HEK293 (cell line): ENCODE measurements at regions not wholly inside any gene's neighbourhood (a gene's known extent, or its start where the extent isn't known, plus 50 kb on each side); places are given as distances from the start of the nearest gene placed in this dataset.

Experiments
- CTCF ChIA-PET: fragments of 350-600 bp; formaldehyde crosslinking; extraction: SDS; loops from one replicate; lab custom pipeline; 2021; ENCODE audit warnings: antibody characterized with exemption; lab: Yijun Ruan, JAX
- POLR2A ChIA-PET: fragments of 300-600 bp; formaldehyde crosslinking; extraction: SDS; loops from one replicate; lab custom pipeline; 2020; ENCODE audit warnings: antibody characterized with exemption, inconsistent platforms; lab: Yijun Ruan, JAX
- H3K27ac ChIP-seq: fragments of 200-500 bp; sonication (Bioruptor generic); 2 replicates; pipeline ENCODE4 v1.5.1; 2014; ENCODE audit warnings: low read depth, low read length, control low read depth, inconsistent platforms; ENCODE audit errors: extremely low read depth
- H3K36me3 ChIP-seq, 2 experiments: fragments of 200-500 bp in 1 of 2; sonication (Bioruptor generic) in 1 of 2; 1 replicate in 1 of 2; 2 replicates in 1 of 2; pipeline ENCODE4 v1.5.1; 2014 to 2017; ENCODE audit warnings: inconsistent platforms in 2 of 2, low read length in 2 of 2; ENCODE audit not compliant: control insufficient read depth in 2 of 2, insufficient read depth in 1 of 2
- H3K4me1 ChIP-seq: fragments of 200-500 bp; sonication (Bioruptor generic); 2 replicates; pipeline ENCODE4 v1.5.1; 2014; ENCODE audit warnings: mild to moderate bottlenecking, low read length, inconsistent platforms; ENCODE audit not compliant: control insufficient read depth, insufficient read depth
- H3K4me3 ChIP-seq: 2 replicates; pipeline ENCODE4 v1.5.1; 2011; ENCODE audit warnings: low read depth, mild to moderate bottlenecking, control low read depth, low read length, moderate library complexity
- H3K9me3 ChIP-seq: fragments of 200-500 bp; sonication (Bioruptor generic); 2 replicates; pipeline ENCODE4 v1.5.1; 2014; ENCODE audit warnings: low read depth, low read length, inconsistent platforms; ENCODE audit not compliant: control insufficient read depth, insufficient read depth
- PRDM1 ChIP-seq: fragments of 450-650 bp; formaldehyde crosslinking; IDR thresholded peaks from 2 replicates; pipeline ENCODE4; 2016; ENCODE audit warnings: missing biosample characterization, missing genetic modification characterization
- TCF7L2 ChIP-seq: IDR thresholded peaks from 2 replicates; pipeline ENCODE4 v1.6.1; 2011; ENCODE audit warnings: low read depth, mild to moderate bottlenecking, inconsistent platforms, low read length, moderate library complexity, borderline replicate concordance
- ZNF132 ChIP-seq: fragments of 450-650 bp; formaldehyde crosslinking; IDR thresholded peaks from 2 replicates; pipeline ENCODE4 v1.5.1; 2017; ENCODE audit warnings: missing biosample characterization, missing genetic modification characterization, borderline replicate concordance
- ZNF146 ChIP-seq: fragments of 450-650 bp; formaldehyde crosslinking; IDR thresholded peaks from 2 replicates; pipeline ENCODE4 v1.5.1; 2016; ENCODE audit warnings: missing biosample characterization, missing genetic modification characterization
- ZNF157 ChIP-seq: fragments of 450-650 bp; formaldehyde crosslinking; IDR thresholded peaks from 2 replicates; pipeline ENCODE4 v1.5.1; 2016; ENCODE audit warnings: missing biosample characterization, missing genetic modification characterization
- ZNF202 ChIP-seq: fragments of 450-650 bp; formaldehyde crosslinking; IDR thresholded peaks from 2 replicates; pipeline ENCODE4 v1.5.1; 2016; ENCODE audit warnings: missing biosample characterization, missing genetic modification characterization, borderline replicate concordance
- ZNF24 ChIP-seq: fragments of 450-650 bp; formaldehyde crosslinking; IDR thresholded peaks from 2 replicates; pipeline ENCODE4 v1.5.1; 2016; ENCODE audit warnings: missing biosample characterization, missing genetic modification characterization
- ZNF341 ChIP-seq: fragments of 450-650 bp; formaldehyde crosslinking; IDR thresholded peaks from 2 replicates; pipeline ENCODE4; 2016; ENCODE audit warnings: low read depth, missing biosample characterization, missing genetic modification characterization
- ZNF366 ChIP-seq: fragments of 450-650 bp; formaldehyde crosslinking; conservative IDR thresholded peaks from 2 replicates; pipeline ENCODE4 v1.5.1; 2016; ENCODE audit warnings: missing biosample characterization, missing genetic modification characterization
- ZNF433 ChIP-seq: fragments of 450-650 bp; formaldehyde crosslinking; IDR thresholded peaks from 2 replicates; pipeline ENCODE4 v1.5.1; 2016; ENCODE audit warnings: missing biosample characterization, missing genetic modification characterization, low read depth
- ZNF600 ChIP-seq: fragments of 450-650 bp; formaldehyde crosslinking; IDR thresholded peaks from 2 replicates; pipeline ENCODE4 v1.5.1; 2016; ENCODE audit warnings: missing biosample characterization, missing genetic modification characterization
- ZNF747 ChIP-seq: fragments of 450-650 bp; formaldehyde crosslinking; IDR thresholded peaks from 2 replicates; pipeline ENCODE4 v1.5.1; 2016; ENCODE audit warnings: missing biosample characterization, missing genetic modification characterization
- ZNF768 ChIP-seq: fragments of 450-650 bp; formaldehyde crosslinking; IDR thresholded peaks from 2 replicates; pipeline ENCODE4 v1.5.1; 2018; ENCODE audit warnings: missing biosample characterization, mild to moderate bottlenecking, missing genetic modification characterization
- ZNF837 ChIP-seq: fragments of 450-650 bp; formaldehyde crosslinking; IDR thresholded peaks from 2 replicates; pipeline ENCODE4 v1.5.1; 2016; ENCODE audit warnings: missing biosample characterization, missing genetic modification characterization
- TF ChIP-seq, protein P1 (sequence below): sonication (generic); formaldehyde crosslinking; IDR thresholded peaks from 2 replicates; pipeline ENCODE4 v1.8.1; 2022; ENCODE audit warnings: mild to moderate bottlenecking, moderate library complexity, missing genetic modification reagents
- TF ChIP-seq, protein P2 (sequence below): fragments of 450-650 bp; formaldehyde crosslinking; IDR thresholded peaks from 2 replicates; pipeline ENCODE4 v1.5.1; 2016; ENCODE audit warnings: missing biosample characterization, missing genetic modification characterization
- TF ChIP-seq, protein P3 (sequence below): fragments of 450-650 bp; formaldehyde crosslinking; IDR thresholded peaks from 2 replicates; pipeline ENCODE4 v1.5.1; 2016; ENCODE audit warnings: missing biosample characterization, missing genetic modification characterization
- TF ChIP-seq, protein P4 (sequence below): fragments of 450-650 bp; formaldehyde crosslinking; IDR thresholded peaks from 2 replicates; pipeline ENCODE4 v1.5.1; 2016; ENCODE audit warnings: missing biosample characterization, missing genetic modification characterization

DNA sequence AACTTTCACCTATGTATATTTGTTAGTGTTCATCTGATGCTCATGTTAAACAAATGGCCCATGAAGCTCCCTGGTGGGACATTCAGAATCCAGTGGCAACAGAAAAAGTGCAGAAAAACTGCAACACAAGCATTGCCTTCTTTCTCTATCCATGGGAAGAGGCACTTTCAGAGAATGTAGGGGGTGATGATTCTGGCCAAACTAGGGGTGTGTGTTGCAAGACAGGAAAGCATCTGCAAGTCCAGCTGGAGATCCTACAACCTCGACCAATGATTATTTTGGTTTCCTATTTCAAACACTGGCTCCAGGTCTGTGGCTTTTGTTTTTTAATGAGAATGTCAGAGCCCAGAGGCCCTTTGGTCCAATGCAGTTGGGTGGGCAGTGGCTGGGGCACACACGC is 198.7 kb downstream of the CXCL12 start:
- H3K4me3 ChIP-seq: no peak overlapping the region
- TF ChIP-seq ZNF202 (no peak), ZNF341 (tag by site-specific recombination) (no peak), ZNF132 (tag by site-specific recombination) (no peak), ZNF837 (no peak), ZNF433 (tag by site-specific recombination) (no peak), ZNF747 (tag by site-specific recombination) (no peak), ZNF146 (tag by site-specific recombination) (no peak), TCF7L2 (no peak), ZNF24 (tag by site-specific recombination) (no peak), ZNF157 (tag by site-specific recombination) (no peak), ZNF768 (tag by site-specific recombination) (no peak)
- TF ChIP-seq, protein P1, sequence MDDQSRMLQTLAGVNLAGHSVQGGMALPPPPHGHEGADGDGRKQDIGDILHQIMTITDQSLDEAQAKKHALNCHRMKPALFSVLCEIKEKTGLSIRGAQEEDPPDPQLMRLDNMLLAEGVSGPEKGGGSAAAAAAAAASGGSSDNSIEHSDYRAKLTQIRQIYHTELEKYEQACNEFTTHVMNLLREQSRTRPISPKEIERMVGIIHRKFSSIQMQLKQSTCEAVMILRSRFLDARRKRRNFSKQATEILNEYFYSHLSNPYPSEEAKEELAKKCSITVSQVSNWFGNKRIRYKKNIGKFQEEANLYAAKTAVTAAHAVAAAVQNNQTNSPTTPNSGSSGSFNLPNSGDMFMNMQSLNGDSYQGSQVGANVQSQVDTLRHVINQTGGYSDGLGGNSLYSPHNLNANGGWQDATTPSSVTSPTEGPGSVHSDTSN (CRISPR knock-in tag): no peak
- TF ChIP-seq, protein P2, sequence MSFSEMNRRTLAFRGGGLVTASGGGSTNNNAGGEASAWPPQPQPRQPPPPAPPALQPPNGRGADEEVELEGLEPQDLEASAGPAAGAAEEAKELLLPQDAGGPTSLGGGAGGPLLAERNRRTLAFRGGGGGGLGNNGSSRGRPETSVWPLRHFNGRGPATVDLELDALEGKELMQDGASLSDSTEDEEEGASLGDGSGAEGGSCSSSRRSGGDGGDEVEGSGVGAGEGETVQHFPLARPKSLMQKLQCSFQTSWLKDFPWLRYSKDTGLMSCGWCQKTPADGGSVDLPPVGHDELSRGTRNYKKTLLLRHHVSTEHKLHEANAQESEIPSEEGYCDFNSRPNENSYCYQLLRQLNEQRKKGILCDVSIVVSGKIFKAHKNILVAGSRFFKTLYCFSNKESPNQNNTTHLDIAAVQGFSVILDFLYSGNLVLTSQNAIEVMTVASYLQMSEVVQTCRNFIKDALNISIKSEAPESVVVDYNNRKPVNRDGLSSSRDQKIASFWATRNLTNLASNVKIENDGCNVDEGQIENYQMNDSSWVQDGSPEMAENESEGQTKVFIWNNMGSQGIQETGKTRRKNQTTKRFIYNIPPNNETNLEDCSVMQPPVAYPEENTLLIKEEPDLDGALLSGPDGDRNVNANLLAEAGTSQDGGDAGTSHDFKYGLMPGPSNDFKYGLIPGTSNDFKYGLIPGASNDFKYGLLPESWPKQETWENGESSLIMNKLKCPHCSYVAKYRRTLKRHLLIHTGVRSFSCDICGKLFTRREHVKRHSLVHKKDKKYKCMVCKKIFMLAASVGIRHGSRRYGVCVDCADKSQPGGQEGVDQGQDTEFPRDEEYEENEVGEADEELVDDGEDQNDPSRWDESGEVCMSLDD (tag by site-specific recombination): no peak
- POLR2A ChIA-PET: no interaction called here
- CTCF ChIA-PET: no interaction called here
- H3K36me3 ChIP-seq: no peaks in the 10 kb centered on the region
- no peaks in the 10 kb centered on the region for H3K9me3 ChIP-seq
- H3K4me1 ChIP-seq: no peaks in the 10 kb centered on the region
- H3K27ac ChIP-seq: no peak overlapping the region

DNA sequence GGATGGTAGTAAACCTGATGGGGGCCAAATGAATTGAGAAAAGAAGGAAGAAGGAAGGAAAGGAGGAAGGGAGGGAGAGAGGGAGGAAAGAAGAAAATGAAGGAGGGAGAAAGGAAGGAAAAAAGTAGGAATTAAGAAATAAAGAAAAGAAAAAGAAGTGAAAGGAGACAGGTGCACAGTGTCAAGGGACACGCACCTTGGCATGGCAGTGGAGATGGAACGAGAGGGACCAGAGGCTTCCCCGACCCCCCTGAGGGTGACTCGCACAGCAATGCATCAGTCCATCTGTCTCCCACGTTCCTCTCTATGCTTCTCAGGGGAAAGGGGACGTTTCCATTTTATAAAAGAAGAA is 199.6 kb downstream of the CXCL12 start:
- no peaks in the 10 kb centered on the region for H3K9me3 ChIP-seq
- POLR2A ChIA-PET: no interaction called here
- no peaks in the 10 kb centered on the region for H3K4me1 ChIP-seq
- CTCF ChIA-PET: interaction anchor here (0.6 kb wide), 1 partner anchor 168 kb away, joined by 4 read pairs; no protein-coding TSS in a partner anchor
- H3K36me3 ChIP-seq: no peaks in the 10 kb centered on the region
- no peak for TF ChIP-seq ZNF600 (tag by site-specific recombination)
- 0 out of 2 replicates have a peak, but pooled peaks have one; percentile 27 for TF ChIP-seq ZNF366 (tag by site-specific recombination)
- TF ChIP-seq, protein P3, sequence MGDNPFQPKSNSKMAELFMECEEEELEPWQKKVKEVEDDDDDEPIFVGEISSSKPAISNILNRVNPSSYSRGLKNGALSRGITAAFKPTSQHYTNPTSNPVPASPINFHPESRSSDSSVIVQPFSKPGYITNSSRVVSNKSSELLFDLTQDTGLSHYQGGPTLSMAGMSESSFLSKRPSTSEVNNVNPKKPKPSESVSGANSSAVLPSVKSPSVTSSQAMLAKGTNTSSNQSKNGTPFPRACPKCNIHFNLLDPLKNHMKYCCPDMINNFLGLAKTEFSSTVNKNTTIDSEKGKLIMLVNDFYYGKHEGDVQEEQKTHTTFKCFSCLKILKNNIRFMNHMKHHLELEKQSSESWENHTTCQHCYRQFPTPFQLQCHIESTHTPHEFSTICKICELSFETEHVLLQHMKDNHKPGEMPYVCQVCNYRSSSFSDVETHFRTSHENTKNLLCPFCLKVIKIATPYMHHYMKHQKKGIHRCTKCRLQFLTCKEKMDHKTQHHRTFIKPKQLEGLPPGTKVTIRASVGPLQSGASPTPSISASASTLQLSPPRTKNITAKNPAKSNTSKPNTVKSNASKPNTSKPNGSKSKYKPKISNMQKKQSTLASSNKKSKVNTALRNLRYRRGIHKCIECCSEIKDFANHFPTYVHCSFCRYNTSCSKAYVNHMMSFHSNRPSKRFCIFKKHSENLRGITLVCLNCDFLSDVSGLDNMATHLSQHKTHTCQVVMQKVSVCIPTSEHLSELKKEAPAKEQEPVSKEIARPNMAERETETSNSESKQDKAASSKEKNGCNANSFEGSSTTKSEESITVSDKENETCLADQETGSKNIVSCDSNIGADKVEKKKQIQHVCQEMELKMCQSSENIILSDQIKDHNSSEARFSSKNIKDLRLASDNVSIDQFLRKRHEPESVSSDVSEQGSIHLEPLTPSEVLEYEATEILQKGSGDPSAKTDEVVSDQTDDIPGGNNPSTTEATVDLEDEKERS: no peak
- TF ChIP-seq PRDM1: peak; percentile 67; the same call in 1 of the 2 replicates
- TF ChIP-seq, protein P4, sequence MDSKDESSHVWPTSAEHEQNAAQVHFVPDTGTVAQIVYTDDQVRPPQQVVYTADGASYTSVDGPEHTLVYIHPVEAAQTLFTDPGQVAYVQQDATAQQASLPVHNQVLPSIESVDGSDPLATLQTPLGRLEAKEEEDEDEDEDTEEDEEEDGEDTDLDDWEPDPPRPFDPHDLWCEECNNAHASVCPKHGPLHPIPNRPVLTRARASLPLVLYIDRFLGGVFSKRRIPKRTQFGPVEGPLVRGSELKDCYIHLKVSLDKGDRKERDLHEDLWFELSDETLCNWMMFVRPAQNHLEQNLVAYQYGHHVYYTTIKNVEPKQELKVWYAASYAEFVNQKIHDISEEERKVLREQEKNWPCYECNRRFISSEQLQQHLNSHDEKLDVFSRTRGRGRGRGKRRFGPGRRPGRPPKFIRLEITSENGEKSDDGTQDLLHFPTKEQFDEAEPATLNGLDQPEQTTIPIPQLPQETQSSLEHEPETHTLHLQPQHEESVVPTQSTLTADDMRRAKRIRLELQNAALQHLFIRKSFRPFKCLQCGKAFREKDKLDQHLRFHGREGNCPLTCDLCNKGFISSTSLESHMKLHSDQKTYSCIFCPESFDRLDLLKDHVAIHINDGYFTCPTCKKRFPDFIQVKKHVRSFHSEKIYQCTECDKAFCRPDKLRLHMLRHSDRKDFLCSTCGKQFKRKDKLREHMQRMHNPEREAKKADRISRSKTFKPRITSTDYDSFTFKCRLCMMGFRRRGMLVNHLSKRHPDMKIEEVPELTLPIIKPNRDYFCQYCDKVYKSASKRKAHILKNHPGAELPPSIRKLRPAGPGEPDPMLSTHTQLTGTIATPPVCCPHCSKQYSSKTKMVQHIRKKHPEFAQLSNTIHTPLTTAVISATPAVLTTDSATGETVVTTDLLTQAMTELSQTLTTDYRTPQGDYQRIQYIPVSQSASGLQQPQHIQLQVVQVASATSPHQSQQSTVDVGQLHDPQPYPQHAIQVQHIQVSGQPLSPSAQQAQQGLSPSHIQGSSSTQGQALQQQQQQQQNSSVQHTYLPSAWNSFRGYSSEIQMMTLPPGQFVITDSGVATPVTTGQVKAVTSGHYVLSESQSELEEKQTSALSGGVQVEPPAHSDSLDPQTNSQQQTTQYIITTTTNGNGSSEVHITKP (tag by site-specific recombination): peak; percentile 51; the same call in 1 of the 2 replicates
- no peak overlapping the region for H3K4me3 ChIP-seq
- no peak overlapping the region for H3K27ac ChIP-seq
